MV-4-11 (cell line): ENCODE measurements at regions not wholly inside any gene's neighbourhood (a gene's known extent, or its start where the extent isn't known, plus 50 kb on each side); places are given as distances from the start of the nearest gene placed in this dataset.
"Not testable (repeated sequence)": the region's sequence is repeated elsewhere in the genome, so short reads cannot be mapped to it uniquely, and the experiment has no call there.

Experiments used
- DNase-seq: peaks from one replicate; lab custom pipeline; 2025; lab: John Stamatoyannopoulos, UW

DNA sequence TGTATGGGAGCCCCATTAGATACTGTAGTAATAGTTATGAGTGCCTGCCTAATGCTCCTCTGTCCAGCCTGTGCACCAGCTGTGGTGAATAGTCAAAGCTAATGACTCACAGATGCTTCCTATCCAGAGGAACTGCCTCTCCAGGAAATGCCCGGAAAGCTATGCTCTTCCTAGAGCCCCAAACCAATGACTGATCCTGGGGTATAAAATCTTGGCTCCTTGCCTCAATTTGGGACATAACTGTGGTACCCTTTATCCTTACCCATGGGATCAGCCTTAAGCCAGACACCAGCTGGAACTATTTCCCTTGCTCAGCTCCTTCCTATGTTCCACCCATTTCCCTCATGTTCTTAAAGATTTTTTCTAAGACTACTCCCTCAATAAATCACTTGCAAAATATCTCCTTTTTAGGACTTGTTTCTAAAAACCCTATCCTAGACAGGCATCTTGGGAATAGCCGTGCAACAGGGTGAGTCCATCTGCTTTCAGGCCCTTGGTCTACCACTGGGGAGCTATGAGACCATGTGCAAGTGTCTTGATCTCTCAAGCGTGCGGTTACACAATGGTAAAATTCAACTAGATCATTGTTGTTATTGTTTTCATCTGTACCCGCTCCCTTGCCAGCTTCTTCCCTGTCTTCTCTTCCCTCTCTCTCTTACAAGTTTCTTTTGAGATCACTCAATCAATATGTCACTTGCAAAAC, 283.7 kb downstream of the BTBD3 start:
- DNase-seq = peak; percentile 20

DNA sequence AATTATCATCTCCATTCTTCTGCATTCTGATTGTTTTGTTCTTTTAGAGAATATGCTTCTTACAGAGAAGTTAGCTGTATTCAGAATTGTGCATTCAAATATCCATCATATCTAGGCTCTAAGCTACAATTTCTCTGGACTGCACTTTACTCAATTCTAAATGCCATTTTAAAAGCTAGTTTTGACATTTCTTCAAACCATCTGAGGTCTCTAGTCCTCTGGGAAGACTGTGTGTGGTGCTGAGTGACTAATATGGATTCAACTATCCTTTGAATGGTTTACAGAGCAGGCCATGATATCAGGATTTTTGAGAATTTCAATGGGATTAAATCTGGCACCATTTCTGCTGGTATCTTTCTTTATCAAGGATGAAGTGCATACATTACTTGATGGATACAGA, 285.7 kb downstream of the BTBD3 start:
- no peak for DNase-seq

DNA sequence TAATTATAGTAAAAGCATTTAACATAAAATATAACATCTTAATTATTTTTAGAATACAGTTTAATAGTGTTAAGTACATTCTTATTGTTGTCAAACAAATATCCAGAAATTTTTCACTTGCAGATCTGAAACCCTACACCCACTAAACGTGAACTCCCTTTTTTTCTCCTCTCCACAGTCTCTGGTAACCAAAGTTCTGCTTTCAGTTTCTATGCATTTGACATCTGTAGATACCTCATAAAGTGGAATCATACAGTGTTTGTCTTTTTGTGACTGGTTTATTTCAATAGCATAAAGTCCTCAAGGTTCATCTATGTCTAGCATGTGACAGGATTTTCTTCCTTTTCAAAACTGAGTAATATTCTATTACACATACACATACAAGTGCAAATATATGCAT, 286.3 kb downstream of the BTBD3 start:
- DNase-seq = peak; percentile 88

DNA sequence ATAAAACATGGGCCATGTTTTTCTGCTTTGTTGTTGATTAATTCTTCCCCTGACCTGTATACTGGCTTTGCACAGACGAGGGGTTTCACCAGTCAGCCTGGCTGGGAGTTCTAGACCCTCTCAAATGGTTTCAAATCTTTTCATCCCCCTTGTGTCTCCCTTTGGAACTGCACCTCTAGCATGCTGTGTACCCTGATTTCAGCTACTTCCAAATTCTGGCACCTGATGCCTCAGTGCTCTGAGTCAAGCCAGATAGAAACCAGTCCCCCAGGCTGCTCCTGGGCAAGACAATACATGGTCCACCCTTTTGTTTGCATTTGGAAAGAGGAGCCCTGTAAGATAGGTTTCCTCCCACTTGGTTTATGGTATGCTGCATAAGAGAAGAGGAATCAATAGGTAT, 290.2 kb downstream of the BTBD3 start:
- DNase-seq = peak; percentile 20

DNA sequence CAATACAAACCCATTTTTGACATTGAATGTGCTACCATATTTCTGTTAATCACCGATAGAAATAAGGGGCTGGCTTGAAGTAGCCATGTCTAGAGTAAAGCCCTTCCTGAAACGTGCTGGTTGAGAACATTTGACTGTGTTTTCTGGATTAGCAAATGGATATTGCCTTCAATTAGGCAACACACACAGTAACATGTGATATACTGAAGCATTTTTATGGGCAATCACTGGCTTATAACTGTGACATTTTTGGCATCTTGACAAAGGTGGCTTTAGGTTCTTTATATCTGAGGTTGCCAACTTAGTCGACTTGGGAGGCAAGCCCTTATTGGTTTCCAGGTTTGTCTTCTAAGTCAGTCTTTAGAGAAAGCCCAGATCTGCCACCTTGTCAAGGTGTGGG, 292.9 kb downstream of the BTBD3 start:
- DNase-seq = no peak

DNA sequence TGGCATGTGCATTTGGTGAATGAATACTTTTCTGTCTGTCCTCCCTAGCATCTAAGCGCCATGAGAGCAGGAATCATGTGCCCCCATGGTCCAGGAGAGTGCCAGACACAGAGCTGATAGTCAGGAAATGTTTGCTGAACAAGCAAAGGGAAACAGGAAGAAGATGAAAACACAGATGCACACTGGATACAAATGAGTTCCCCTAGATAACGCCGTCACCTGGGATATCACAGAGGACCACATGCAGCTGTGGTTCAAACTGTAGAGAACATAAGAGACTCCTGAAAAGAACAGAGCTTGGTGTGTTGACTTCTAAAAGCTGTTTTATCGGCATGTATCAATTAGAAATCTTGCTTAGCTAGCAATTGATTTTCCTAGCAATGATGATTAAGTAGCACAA, 293.7 kb downstream of the BTBD3 start:
- no peak for DNase-seq

DNA sequence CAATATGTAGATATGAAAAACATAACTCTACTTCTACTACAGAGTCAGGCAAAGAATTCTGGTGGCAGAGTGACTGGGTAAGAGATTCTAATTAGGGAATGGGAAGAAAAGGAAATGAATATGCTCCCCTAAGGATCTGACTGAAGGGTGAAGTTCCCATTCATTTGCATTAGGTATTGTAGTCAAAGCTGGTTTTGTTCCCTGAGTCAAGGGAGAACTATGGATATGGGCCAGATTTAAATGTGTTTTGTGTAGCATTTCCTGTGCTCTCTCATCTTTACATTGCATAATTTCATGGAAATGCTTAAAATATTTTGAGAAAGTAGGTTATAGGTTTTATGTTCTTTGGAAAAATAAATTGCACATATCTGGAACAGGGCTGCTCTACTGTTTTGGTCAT, 299.7 kb downstream of the BTBD3 start:
- DNase-seq = no peak

DNA sequence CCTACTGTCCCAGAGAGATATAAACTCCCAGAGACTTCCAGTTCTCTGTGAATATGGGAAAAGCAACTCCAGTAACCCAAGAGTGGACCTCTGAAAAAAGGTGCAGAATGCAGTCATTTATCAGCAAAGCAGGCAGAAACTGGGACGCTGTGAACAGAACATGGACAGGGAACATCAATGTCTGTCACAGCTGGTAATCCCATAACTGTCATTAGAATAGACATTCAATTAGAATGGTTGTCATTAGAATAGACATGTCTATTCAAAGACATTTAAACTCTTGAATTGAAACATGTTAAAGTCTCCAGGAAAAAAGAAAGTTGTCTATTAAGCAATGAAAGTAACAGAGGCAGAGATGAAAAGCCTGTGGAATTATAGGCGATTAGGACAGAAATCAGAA, 302.1 kb downstream of the BTBD3 start:
- no peak for DNase-seq

DNA sequence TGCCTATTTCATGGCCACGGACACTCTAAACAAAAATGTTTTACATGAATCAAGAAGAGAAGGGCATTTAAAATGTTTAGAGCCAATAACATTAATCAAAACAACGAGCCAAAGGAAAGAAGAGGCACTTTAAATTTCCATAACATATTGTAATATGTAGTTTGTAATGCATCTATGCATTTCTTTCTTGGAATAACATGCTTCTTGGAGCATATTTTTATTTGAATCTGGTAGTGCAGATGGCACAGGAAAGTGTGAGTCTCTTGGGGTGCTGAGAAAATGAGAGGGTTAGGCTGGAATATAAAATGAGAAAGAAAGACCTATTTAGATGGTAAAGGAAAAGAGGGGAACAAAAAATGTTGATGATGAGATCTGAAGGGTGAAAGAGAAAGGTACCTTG, 305.4 kb downstream of the BTBD3 start:
- no peak for DNase-seq

DNA sequence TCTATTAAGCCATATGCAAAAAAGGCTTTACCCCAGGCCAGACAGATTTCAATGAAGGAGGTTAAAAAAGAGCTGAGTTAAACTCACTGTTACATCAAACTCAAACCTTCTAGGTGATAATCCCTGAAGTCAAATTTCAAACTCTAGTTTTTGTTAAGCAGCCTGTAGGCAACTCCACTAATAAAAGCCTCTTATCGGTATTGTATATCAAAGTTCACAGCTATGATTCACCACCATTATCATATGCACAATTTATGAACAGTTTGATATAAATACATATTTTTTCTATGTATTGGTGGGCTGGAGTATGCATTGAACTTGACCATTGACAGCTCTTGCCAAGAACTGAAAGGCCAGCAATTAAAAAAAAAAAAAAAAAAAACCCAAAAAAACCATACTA, 308.2 kb downstream of the BTBD3 start:
- no peak for DNase-seq

DNA sequence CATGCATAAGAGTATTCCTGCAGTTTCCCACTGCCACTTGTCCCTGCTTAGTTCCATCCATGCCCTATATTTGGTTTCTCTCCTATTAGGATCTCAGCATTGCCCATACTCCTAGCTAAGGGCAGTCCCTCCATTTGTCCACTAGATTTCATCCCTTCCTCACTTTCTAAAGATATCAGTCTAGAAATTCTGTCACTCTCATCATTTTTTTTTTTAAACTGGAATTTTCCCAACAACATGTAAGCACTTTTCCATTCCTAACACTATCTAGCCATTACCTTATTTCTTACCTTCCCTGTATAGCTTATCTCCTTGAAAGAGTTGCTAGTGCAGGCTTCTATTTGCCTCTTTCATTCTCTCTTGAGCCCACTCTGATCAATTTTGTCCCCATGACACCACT, 312.2 kb downstream of the BTBD3 start:
- DNase-seq = no peak

DNA sequence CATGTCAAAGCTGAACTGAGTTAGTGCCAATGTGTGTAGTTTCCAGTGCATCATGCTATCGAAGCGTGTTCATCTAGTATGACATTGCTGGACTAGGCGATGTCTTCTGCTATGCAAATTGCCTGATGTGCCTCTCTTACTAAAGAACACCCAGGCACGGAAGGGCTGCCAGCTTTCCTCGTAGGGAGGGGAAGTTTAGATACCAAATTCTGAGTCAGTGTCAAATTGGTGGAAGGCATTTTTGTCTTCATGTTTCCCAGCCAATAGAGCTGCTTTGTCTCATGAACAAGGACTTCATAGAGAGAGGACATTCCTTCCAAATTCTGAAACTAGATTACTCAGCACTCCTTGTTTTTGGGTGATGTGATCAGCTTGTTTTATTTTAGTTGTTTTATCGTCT, 320.1 kb downstream of the BTBD3 start:
- DNase-seq = no peak

DNA sequence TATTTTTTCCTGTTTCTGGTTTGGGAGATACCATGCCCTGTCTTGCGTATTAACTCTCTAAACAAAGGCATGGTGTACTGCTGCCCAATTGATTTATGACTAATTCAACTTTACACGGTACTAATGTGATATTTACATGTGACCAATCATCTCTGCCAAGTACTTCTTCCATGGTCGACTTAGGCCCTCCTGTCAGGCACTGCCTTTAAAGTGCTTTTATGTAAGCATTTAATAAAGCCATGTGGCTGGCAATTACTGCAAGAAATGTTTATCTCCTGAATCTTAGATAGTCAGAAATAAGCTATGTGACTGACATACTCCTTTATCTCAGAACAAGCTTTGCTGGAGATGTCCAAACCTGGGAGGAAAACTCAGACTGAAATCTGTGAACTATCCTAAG, 323.4 kb downstream of the BTBD3 start:
- no peak for DNase-seq

DNA sequence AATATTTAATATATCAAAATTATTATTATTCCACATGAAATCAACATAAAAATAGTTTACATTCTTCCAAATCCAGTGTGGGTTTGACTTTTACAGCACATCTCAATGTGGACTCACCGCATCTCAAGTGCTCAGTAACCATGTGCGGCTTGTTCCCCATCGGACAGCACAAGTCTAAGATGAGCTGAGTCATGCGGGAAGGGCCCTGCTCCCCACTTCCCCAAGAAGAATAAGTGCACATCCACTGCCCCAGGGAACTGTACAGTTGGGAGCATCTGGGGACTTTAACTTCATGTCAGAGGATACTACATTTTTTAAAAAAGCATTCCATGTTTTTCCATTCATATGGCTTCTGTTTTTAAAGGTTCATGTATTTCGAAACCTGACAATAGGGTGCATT, 325.6 kb downstream of the BTBD3 start:
- peak; percentile 90 for DNase-seq

DNA sequence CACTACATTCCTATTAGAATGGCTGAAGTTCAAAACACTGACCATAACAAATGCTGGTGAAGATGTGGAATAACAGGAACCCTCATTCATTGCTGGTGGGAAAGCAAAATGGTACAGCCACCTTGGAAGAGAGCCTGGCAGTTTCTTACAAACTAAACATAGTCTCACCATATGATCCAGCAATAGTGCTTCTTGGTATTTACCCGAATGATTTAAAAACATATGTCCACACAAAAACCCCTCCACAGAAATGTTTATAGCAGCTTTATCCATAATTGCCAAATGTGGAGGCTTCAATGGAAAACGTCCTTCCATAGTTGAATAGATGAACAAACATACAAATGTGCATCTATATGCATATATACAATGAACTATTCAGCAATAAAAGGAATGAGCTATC, 330.8 kb downstream of the BTBD3 start:
- DNase-seq = no peak

DNA sequence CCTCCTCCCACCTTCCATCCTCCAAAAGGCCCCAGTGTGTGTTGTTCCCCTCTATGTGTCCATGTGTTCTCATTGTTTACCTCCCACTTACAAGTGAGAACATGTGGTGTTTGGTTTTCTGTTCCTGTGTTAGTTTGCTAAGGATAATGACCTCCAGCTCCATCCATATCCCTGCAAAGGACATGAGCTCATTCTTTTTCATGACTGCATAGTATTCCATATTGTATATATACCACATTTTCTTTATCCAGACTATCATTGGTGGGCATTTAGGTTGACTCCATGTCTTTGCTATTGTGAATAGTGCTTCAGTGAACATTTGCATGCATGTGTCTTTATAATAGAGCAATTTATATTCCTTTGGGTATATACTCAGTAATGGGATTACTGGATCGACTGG, 333.0 kb downstream of the BTBD3 start:
- DNase-seq = not testable (repeated sequence)

DNA sequence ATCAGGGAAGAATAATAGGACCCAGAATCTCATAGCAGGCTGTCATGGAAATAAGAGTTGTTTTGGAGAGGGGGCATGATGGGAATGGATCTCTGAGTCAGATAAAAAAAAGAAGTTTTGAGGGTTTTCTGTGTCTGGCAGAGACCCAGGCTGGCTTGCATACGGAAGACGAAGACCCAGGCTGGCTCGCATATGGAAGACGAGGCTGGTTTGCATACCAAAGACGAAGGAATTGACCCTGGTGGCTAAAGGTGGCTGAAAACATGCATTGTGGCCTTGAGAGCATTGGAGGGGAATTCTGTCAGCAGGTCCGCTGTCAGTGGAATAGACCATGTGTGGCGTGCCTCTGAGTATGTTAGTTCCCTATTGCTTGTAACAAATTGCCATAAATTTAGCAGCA, 335.1 kb downstream of the BTBD3 start:
- no peak for DNase-seq

DNA sequence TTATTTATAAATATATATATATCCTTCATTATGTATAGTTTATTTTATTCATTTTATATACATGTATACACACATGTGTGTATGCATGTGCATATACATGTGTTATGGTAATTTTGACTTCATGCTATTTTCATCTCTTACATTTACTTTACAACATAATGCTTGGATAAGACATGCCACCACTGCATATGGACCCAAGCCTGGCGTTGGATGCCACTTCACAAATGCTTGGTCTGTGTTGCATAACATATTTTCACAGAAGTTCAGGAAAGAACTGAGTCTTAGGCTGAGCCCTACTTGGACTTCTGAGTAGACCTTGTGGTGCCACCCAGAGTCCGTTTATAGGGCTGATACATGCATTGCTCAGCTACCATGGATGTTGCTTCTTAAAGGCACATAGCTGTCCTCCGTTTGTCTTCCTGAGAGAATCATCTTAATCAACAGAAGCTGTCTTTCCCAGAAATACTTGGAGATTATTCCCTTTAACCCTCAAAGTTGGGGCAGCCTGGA, 337.8 kb downstream of the BTBD3 start:
- DNase-seq = peak; percentile 61

DNA sequence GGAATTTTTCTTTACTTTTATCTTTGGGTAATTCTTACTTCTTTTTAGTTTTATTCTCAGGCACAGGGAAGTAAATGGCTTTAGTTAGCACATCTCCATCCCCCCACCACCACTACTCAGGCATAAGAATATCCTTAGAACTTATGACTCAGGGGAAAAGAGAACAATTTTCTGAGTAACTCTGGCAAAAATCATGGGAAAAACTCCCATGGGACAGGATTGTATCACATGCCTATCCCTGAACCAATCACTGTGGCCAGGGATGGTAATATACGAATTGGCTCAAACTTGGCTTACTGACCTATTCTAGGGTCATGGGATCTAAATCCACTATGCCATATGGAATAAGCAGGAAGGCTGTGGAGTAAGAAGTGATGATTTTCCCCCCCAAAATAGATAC, 339.1 kb downstream of the BTBD3 start:
- DNase-seq = no peak

DNA sequence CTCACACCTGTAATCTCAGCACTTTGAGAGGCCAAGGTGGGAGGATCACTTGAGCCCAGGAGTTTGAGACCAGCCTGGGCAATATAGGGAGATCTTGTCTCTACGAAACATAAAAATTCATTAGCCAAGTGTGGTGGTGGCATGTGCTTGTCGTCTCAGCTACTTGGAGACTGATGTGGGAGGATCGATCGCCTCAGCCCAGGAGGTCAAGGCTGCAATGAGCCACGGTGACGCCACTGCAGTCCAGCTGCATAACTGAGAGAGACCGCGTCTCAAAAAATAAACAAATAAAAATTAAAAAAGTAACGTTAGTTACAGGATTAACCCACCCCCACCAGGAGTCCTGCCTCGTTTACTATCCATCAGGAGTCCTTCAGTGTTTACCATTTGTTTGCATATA, 345.1 kb downstream of the BTBD3 start:
- no peak for DNase-seq

DNA sequence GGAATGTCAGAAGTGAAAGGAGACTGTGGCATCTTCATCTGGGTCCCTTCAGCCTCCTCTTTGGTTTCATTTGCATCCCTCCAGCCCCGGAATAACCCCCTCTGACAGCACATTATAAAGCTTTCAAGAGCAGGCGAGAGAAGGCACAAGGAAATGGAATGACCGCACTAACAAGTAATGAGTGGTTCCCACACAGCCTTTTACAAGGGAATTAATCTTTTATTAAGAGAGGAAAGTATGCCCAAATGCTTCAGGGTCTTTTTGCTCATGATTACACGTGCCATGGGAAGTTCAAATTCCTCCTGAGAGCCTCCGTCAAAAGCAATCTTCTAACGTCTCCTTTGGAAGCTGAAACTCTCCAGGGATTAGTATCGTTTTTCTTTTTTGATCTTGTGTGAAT, 347.0 kb downstream of the BTBD3 start:
- no peak for DNase-seq

DNA sequence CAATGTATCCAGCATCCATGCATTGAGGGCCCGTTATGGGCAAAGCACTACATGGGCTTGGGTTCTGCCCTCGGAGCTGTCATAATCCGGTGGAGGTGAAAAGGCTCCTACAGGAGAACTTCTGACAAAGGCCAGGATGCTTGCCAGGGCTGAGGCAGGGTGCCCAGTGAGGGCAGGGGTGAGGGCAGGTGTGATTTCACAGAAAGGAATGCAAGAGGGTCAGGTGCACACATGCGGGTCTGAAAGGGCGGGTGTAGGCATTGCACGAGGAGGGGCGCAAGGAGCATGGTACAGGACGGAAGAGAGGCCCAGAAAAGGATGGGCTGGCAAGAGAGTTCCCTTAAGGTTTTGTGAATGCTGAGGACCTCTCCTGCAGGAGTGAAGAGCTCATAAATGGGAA, 348.0 kb downstream of the BTBD3 start:
- DNase-seq = no peak

DNA sequence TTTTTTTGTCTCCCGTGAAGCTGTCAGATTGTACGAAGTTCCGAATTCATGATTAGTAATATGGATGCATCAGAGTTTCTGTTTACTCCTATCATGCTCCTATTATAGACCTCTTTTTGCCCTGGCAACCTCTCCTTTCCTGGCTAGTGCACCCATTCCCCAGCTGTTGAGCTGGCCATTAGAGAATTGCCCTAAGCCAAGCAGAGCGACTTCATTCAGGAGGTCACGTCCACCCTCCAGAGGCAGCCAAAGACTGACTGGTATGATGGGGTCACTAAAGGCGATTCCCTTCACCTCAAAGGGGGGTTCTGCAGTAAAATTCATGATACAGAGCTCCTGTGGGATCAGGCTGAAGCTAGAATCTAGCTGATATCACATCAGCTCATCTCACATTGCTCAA, 351.9 kb downstream of the BTBD3 start:
- DNase-seq = no peak

DNA sequence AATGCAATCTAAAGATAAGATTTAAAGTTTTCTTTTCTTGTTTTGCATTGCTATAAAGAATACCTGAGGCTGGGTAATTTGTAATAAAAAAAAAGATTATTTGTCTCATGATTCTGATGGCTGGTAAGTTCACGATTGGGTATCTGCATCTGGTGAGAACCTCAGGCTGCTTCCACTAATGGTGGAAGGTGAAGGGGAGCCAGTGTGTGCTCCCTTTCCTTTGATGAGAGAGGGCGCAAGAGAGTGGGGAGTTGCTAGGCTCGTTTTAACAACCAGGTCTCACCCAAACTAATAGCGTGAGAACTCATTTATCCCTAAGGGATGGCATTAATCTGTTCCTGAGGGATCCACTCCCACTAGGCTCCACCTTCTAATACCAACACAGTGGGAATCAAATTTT, 353.2 kb downstream of the BTBD3 start:
- no peak for DNase-seq
